ENCODE measurements at regions not wholly inside any gene's neighbourhood (a gene's known extent, or its start where the extent isn't known, plus 50 kb on each side); places are given as distances from the start of the nearest gene placed in this dataset.

GRCh38 chr5:52661903-52662595 is 125.7 kb upstream of the ITGA1 start:
- Histone ChIP-seq H2BK12ac (ENCODE audit: low read depth, low read length) (no peak overlapping the region), H3K9ac (replicated peaks in 1 of 4; ENCODE audit: extremely low read depth in 1 of 4, low read depth in 3 of 4, low read length in 3 of 4) (no peak overlapping the region), H3K79me2 (ENCODE audit: control insufficient read depth in 1 of 2, insufficient read depth in 2 of 2, low read length in 2 of 2) (no peaks in the 10 kb centered on the region), H2BK120ac (replicated peaks; ENCODE audit: low read depth, low read length) (no peak overlapping the region), H3K56ac (replicated peaks; ENCODE audit: insufficient read length, low read depth, low read length) (no peak overlapping the region), H3K18ac (ENCODE audit: extremely low read depth, low read length) (no peak overlapping the region), H2BK5ac (ENCODE audit: low read depth, low read length) (no peak overlapping the region), H2BK20ac (ENCODE audit: low read length) (no peak overlapping the region), H3K4me1 (replicated peaks in 1 of 4; ENCODE audit: control insufficient read depth in 3 of 4, insufficient read depth in 4 of 4, low read length in 3 of 4) (no peaks in the 10 kb centered on the region), H3K14ac (ENCODE audit: insufficient read length) (no peak overlapping the region), H3K23me2 (ENCODE audit: low read depth, low read length) (no peaks in the 10 kb centered on the region), H3K27me3 (replicated peaks in 1 of 4; ENCODE audit: control insufficient read depth in 3 of 4, extremely low read depth in 1 of 4, insufficient read depth in 3 of 4, low read length in 3 of 4) (no peaks in the 10 kb centered on the region), H3K4ac (replicated peaks; ENCODE audit: insufficient read length, low read depth, low read length) (no peak overlapping the region), H2BK15ac (ENCODE audit: low read length) (no peak overlapping the region), H4K20me1 (replicated peaks in 1 of 2; ENCODE audit: control insufficient read depth in 1 of 2, insufficient read depth in 2 of 2, low read length in 2 of 2) (no peaks in the 10 kb centered on the region), H4K8ac (ENCODE audit: extremely low read depth, insufficient read depth, low read length) (no peak overlapping the region), H3K23ac (ENCODE audit: insufficient read length) (no peak overlapping the region), H3K36me3 (ENCODE audit: control insufficient read depth in 2 of 4, insufficient read depth in 4 of 4, low read length in 3 of 4) (no peaks in the 10 kb centered on the region), H3K9me3 (ENCODE audit: insufficient read depth in 2 of 2, low read depth in 1 of 2, low read length in 1 of 2) (no peaks in the 10 kb centered on the region), H4K5ac (ENCODE audit: insufficient read length, low read depth, low read length) (no peak overlapping the region), H3K4me2 (ENCODE audit: insufficient read depth in 1 of 2, low read depth in 2 of 2, low read length in 2 of 2) (no peak overlapping the region), H4K91ac (replicated peaks; ENCODE audit: insufficient read length, low read length) (no peak overlapping the region), H3K79me1 (ENCODE audit: low read depth, low read length) (no peaks in the 10 kb centered on the region), H2AK5ac (ENCODE audit: low read depth, low read length) (no peak overlapping the region), H3K27ac (ENCODE audit: low read depth, low read length) (no peak overlapping the region), H3K4me3 (ENCODE audit: extremely low read depth in 1 of 4, insufficient read depth in 2 of 4, low read depth in 3 of 4, low read length in 4 of 4) (no peak overlapping the region), H2AFZ (ENCODE audit: low read length) (no peak overlapping the region)
- DNase-seq (ENCODE audit: low read depth in 1 of 2, low spot score in 2 of 2) (no peak), FAIRE-seq (no peak)
- CTCF ChIA-PET (ENCODE audit: partially characterized antibody) = no interaction called here
- TF ChIP-seq BCL11A (IDR thresholded peaks at IDR 0.05; ENCODE audit: low read depth in 2 of 2, low read length in 2 of 2) (no peak), POU5F1 (IDR thresholded peaks at IDR 0.05; ENCODE audit: low read depth, low read length) (no peak), SAP30 (IDR thresholded peaks at IDR 0.05; ENCODE audit: insufficient read depth, insufficient replicate concordance, low read length) (no peak), FOSL1 (IDR thresholded peaks at IDR 0.05; ENCODE audit: insufficient read depth, low read depth, low read length) (no peak), TEAD4 (IDR thresholded peaks at IDR 0.05; ENCODE audit: low read depth, low read length) (no peak), ZNF274 (IDR thresholded peaks at IDR 0.05; ENCODE audit: borderline replicate concordance, extremely low read depth, low read length) (no peak), SP1 (IDR thresholded peaks at IDR 0.05; ENCODE audit: low read depth, low read length) (no peak), HDAC2 (IDR thresholded peaks at IDR 0.05; ENCODE audit: borderline replicate concordance in 1 of 2, low read depth in 2 of 2, low read length in 2 of 2) (no peak), ASH2L (IDR thresholded peaks at IDR 0.05; ENCODE audit: low read length) (no peak), CHD2 (IDR thresholded peaks at IDR 0.05; ENCODE audit: low read length) (no peak), EP300 (IDR thresholded peaks at IDR 0.05; ENCODE audit: borderline replicate concordance in 1 of 2, low read depth in 2 of 2, low read length in 2 of 2) (no peak)
- TF ChIP-seq, protein P1, sequence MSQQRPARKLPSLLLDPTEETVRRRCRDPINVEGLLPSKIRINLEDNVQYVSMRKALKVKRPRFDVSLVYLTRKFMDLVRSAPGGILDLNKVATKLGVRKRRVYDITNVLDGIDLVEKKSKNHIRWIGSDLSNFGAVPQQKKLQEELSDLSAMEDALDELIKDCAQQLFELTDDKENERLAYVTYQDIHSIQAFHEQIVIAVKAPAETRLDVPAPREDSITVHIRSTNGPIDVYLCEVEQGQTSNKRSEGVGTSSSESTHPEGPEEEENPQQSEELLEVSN (IDR thresholded peaks at IDR 0.05) = no peak
- whole genome bisulfite sequencing, 2 experiments (ENCODE audit: extremely low coverage in 1 of 2, insufficient coverage in 1 of 2, insufficient read length in 1 of 2, insufficient replicate concordance in 2 of 2, low coverage in 1 of 2, low lambda C conversion rate in 2 of 2, missing lambda C conversion rate in 1 of 2) = 81% methylated on average over 2 of the region's 2 CpGs; no CpG with 5 or more reads in 1 of the 2 experiments
- POLR2A ChIA-PET (ENCODE audit: partially characterized antibody) = no interaction called here

All from H1 (cell line).